HEK293 (cell line): ENCODE measurements at regions not wholly inside any gene's neighbourhood (a gene's known extent, or its start where the extent isn't known, plus 50 kb on each side); places are given as distances from the start of the nearest gene placed in this dataset.

Experiments
- CTCF ChIP-seq: fragments of 450-650 bp; formaldehyde crosslinking; IDR thresholded peaks from 2 replicates; pipeline ENCODE4 v1.5.1; 2016; ENCODE audit warnings: missing biosample characterization, missing genetic modification characterization
- ELK4 ChIP-seq: IDR thresholded peaks from 2 replicates; pipeline ENCODE4 v1.6.1; 2011; ENCODE audit warnings: mild to moderate bottlenecking, low read depth, low read length, borderline replicate concordance
- SETDB1 ChIP-seq: IDR thresholded peaks from one replicate; pipeline ENCODE4 v1.6.1; 2017; ENCODE audit warnings: mild to moderate bottlenecking, low read length, moderate library complexity, mixed read lengths; ENCODE audit not compliant: insufficient read length
- TCF7L2 ChIP-seq: IDR thresholded peaks from 2 replicates; pipeline ENCODE4 v1.6.1; 2011; ENCODE audit warnings: low read depth, mild to moderate bottlenecking, inconsistent platforms, low read length, moderate library complexity, borderline replicate concordance
- ZBTB11 ChIP-seq: fragments of 450-650 bp; formaldehyde crosslinking; conservative IDR thresholded peaks from 2 replicates; pipeline ENCODE4 v1.5.1; 2016; ENCODE audit warnings: low read depth, missing biosample characterization, missing genetic modification characterization
- ZBTB49 ChIP-seq: fragments of 450-650 bp; formaldehyde crosslinking; IDR thresholded peaks from 2 replicates; pipeline ENCODE4 v1.5.1; 2016; ENCODE audit warnings: missing biosample characterization, missing genetic modification characterization, low read depth
- ZNF248 ChIP-seq: fragments of 450-650 bp; formaldehyde crosslinking; IDR thresholded peaks from 2 replicates; pipeline ENCODE4 v1.5.1; 2017; ENCODE audit warnings: missing biosample characterization, missing genetic modification characterization
- ZNF274 ChIP-seq, 2 experiments: fragments of 200-500 bp in 1 of 2; fragments of 450-650 bp in 1 of 2; sonication (Bioruptor generic) in 1 of 2; formaldehyde crosslinking in 1 of 2; IDR thresholded peaks; 2 replicates each; pipeline versions ENCODE4 v1.5.1 to v1.6.1; 2014 to 2016; ENCODE audit warnings: borderline replicate concordance in 1 of 2, inconsistent platforms in 1 of 2, low read length in 1 of 2, missing biosample characterization in 1 of 2, missing genetic modification characterization in 1 of 2
- ZNF513 ChIP-seq: fragments of 450-650 bp; IDR thresholded peaks from 2 replicates; pipeline ENCODE4 v1.5.1; 2018; ENCODE audit warnings: missing biosample characterization, missing genetic modification characterization
- ZSCAN30 ChIP-seq: fragments of 450-650 bp; IDR thresholded peaks from 2 replicates; pipeline ENCODE4 v1.5.1; 2018; ENCODE audit warnings: missing biosample characterization, mild to moderate bottlenecking, missing genetic modification characterization, moderate library complexity

- no peak for TF ChIP-seq ZNF513 (tag by site-specific recombination)
- no peak for TF ChIP-seq ZSCAN30 (tag by site-specific recombination)
- TF ChIP-seq ZBTB11 (tag by site-specific recombination) = no peak
- TF ChIP-seq ZNF274 (IDR thresholded peaks at IDR 0.05; ENCODE audit: low read length) = no peak
- TF ChIP-seq ZNF274 (tag by site-specific recombination; IDR thresholded peaks at IDR 0.05; ENCODE audit: borderline replicate concordance) = no peak
- TF ChIP-seq SETDB1 = no peak
- no peak for TF ChIP-seq TCF7L2
- TF ChIP-seq ZBTB49 (tag by site-specific recombination) = no peak
- TF ChIP-seq CTCF (tag by site-specific recombination) = no peak
- no peak for TF ChIP-seq ELK4
- no peak for TF ChIP-seq ZNF248 (tag by site-specific recombination)
These were observed 302.8 kb upstream of the RASA1 start for GRCh38 chr5:86964889-86965288.
